Duodenal mucosa (tissue), 2 donors: ENCODE measurements at regions not wholly inside any gene's neighbourhood (a gene's known extent, or its start where the extent isn't known, plus 50 kb on each side); places are given as distances from the start of the nearest gene placed in this dataset.
"Not testable (repeated sequence)": the region's sequence is repeated elsewhere in the genome, so short reads cannot be mapped to it uniquely, and the experiment has no call there.

Experiments
- H3K27ac ChIP-seq: one replicate; pipeline ENCODE4 v1.7.0; 2013; ENCODE audit warnings: low read depth, low read length
- H3K27me3 ChIP-seq, 2 donors: one replicate each; pipeline ENCODE4 v1.7.0; 2013; ENCODE audit warnings: low read length in 2 of 2, control low read depth in 1 of 2; ENCODE audit not compliant: insufficient read depth in 2 of 2, control insufficient read depth in 1 of 2
- H3K36me3 ChIP-seq, 2 donors: one replicate each; pipeline ENCODE4 v1.7.0; 2013; ENCODE audit warnings: low read length in 2 of 2, control low read depth in 1 of 2; ENCODE audit not compliant: insufficient read depth in 2 of 2, control insufficient read depth in 1 of 2
- H3K4me1 ChIP-seq, 2 donors: one replicate each; pipeline ENCODE4 v1.7.0; 2013; ENCODE audit warnings: low read length in 2 of 2, control low read depth in 1 of 2; ENCODE audit not compliant: insufficient read depth in 2 of 2, control insufficient read depth in 1 of 2
- H3K4me3 ChIP-seq, 2 donors: one replicate each; pipeline ENCODE4 v1.7.0; 2013; ENCODE audit warnings: low read length in 2 of 2, low read depth in 1 of 2
- H3K9ac ChIP-seq, 2 donors: one replicate each; pipeline ENCODE4 v1.7.0; 2013; ENCODE audit warnings: low read length in 2 of 2, low read depth in 1 of 2
- H3K9me3 ChIP-seq, 2 donors: one replicate each; pipeline ENCODE4 v1.7.0; 2013; ENCODE audit warnings: low read length in 2 of 2, control low read depth in 1 of 2; ENCODE audit not compliant: control insufficient read depth in 1 of 2

DNA sequence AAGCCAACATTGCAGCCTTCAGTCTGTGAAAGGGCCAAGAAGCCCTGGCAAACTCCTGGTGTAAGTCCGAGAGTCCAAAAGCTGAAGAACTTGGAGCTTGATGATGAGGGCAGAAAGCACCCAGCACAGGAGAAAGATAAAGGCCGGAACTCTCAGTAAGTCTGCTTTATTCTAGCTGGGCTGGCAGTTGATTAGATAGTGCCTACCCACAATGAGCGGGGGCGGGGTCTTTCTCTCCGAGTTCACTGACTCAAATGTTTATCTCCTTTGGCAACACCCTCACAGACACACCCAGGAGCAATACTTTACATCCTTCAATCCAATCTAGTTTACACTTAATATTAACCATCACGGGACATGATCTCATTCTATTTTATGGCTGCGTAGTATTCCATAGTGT lies 1317.1 kb downstream of the SLITRK1 start:
- Histone ChIP-seq H3K4me3 (no peak overlapping the region), H3K27me3 (no peaks in the 10 kb centered on the region), H3K4me1 (no peaks in the 10 kb centered on the region), H3K9me3 (peaks cover 8 to 16% of the 10 kb centered on the region in 2 donors), H3K36me3 (no peaks in the 10 kb centered on the region), H3K9ac (no peak overlapping the region), H3K27ac (no peak overlapping the region)

DNA sequence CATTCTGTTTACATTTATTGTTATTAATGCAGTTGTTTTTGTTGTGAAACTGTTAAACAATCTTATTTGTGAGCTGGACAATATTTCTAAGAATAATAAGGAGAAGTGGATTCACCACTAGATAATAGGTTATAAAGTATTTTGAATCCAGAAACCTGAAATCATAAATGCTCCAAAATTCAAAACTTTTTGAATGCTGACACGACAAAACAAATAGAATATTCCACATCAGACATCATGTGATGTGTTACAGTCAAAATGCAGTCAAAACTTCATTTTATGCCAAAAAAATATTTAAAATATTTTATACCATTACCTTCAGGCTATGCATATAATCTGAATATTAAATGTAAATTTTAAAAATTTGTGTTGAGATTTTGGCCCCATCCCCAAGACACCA lies 1321.4 kb downstream of the SLITRK1 start:
- Histone ChIP-seq H3K4me1 (no peaks in the 10 kb centered on the region), H3K9me3 (peaks cover 0 to 5% of the 10 kb centered on the region in 2 donors), H3K27me3 (no peaks in the 10 kb centered on the region), H3K4me3 (no peak overlapping the region), H3K36me3 (no peaks in the 10 kb centered on the region), H3K27ac (no peak overlapping the region), H3K9ac (no peak overlapping the region)

DNA sequence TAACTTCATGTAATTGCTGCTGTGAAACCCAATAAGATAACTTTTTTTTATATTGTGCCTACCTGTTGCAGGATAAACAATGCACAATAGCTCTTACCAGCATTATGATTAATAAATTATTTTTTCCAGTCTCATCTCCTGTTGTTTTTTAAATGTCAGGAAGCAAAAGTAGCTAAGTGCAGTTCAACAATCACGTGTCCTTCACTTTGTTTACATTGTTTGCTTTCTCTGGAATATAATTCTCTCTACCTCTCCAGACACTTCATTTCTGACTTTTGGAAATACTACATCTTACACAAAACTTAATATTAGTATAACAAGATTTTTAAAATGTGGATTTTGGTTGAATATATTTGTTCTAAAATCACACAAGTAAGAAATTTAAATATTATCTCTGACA lies 1359.4 kb downstream of the SLITRK1 start:
- Histone ChIP-seq H3K27me3 (no peaks in the 10 kb centered on the region), H3K27ac (no peak overlapping the region), H3K9ac (no peak overlapping the region), H3K36me3 (no peaks in the 10 kb centered on the region), H3K4me1 (no peaks in the 10 kb centered on the region), H3K9me3 (peaks cover 0 to 2% of the 10 kb centered on the region in 2 donors), H3K4me3 (no peak overlapping the region)

DNA sequence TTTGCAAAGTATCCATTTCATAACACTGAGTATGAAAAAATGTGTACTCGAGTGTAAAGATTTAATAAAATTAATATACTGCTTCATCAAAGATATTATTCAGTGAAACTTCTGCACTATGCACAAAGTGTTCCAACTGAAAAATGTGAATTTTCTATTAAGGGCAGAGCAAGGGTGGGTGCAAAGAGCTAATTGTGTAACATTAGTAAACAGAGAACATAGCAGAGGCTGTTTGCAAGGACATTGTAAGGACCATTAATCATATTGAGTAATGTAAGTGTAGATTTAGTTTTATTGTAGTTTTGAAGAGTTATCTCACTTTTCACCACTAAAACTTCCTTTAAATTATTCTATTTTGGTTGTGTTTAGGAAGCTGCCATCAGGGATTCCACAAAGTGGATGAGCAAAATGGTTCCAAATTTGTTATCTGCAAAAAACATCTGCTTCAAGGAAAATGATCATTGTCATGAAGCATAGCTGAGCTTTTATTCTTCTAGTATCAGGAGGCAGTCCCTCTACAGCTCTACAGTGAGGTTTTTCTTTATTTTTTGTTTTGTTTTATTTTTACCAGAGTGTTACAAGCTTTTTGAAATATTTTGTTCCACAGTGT lies 1375.4 kb downstream of the SLITRK1 start:
- H3K36me3 ChIP-seq = no peaks in the 10 kb centered on the region
- no peak overlapping the region for H3K27ac ChIP-seq
- no peaks in the 10 kb centered on the region for H3K4me1 ChIP-seq
- H3K9ac ChIP-seq = no peak overlapping the region
- no peaks in the 10 kb centered on the region for H3K27me3 ChIP-seq
- no peak overlapping the region for H3K4me3 ChIP-seq
- H3K9me3 ChIP-seq = no peaks in the 10 kb centered on the region

DNA sequence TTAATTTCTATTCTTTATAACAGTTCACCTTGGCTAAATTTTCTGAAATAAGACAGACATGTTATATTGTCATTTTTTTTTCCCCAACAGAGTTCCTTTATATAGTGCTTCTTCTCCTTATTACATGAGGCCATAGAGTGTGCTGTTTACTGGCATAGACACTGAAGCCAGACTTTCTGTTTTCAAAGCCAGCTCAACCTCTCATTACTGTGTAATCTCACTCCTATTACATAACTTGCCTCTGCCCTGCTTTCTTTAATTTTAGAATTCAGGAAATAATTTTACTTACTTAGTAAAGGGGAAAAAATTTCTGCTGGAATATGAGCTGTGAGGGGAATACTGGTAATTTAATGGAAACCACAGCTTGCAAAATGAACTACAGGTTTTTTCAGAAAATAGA lies 1380.4 kb downstream of the SLITRK1 start:
- no peaks in the 10 kb centered on the region for H3K36me3 ChIP-seq
- no peaks in the 10 kb centered on the region for H3K4me1 ChIP-seq
- H3K27me3 ChIP-seq = no peaks in the 10 kb centered on the region
- H3K4me3 ChIP-seq = no peak overlapping the region
- no peaks in the 10 kb centered on the region for H3K9me3 ChIP-seq
- no peak overlapping the region for H3K27ac ChIP-seq
- no peak overlapping the region for H3K9ac ChIP-seq

DNA sequence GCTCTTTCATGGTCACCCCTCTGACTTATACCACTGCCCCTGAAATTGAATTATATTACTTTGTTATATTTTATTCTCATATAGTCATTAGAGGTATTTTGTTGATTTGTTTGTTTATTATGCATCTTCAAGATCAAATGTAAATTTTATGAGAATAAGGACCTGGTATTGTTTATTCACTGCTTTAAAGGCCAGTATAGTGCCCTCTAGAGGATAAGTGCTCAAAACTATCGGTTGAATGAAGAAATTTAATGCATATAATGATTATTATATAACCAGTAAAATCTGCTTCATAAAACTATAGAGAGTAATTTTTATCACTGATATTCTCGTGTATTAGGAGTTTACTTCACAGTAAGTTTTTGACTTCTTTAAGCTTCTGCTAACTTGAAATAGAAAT lies 1401.9 kb downstream of the SLITRK1 start:
- H3K9ac ChIP-seq = no peak overlapping the region
- no peaks in the 10 kb centered on the region for H3K27me3 ChIP-seq
- H3K9me3 ChIP-seq = peaks cover 0 to 4% of the 10 kb centered on the region in 2 donors
- no peaks in the 10 kb centered on the region for H3K36me3 ChIP-seq
- H3K4me3 ChIP-seq = no peak overlapping the region
- no peaks in the 10 kb centered on the region for H3K4me1 ChIP-seq
- no peak overlapping the region for H3K27ac ChIP-seq

DNA sequence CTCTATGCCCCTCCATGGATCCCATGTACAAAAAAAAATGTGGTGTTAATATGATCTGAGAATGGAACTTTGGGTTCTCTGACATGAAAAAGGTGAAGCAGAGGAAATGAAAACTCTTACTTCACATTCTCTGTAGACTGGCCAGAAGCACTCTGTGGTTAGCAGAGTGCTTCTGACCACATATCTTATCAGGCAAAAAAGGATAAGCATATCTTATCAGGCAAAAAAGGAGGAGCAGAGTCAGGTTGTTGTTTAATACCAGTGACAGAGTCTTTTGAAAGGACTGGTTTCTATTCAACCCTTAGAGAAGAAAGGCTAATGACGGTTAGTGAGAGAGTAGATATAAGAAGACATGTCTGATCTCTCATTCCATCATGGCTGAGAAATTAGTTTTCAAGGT lies 1404.8 kb downstream of the SLITRK1 start:
- no peaks in the 10 kb centered on the region for H3K27me3 ChIP-seq
- no peak overlapping the region for H3K4me3 ChIP-seq
- H3K27ac ChIP-seq = no peak overlapping the region
- no peak overlapping the region for H3K9ac ChIP-seq
- H3K4me1 ChIP-seq = no peaks in the 10 kb centered on the region
- peaks cover 0 to 4% of the 10 kb centered on the region in 2 donors for H3K9me3 ChIP-seq
- no peaks in the 10 kb centered on the region for H3K36me3 ChIP-seq

DNA sequence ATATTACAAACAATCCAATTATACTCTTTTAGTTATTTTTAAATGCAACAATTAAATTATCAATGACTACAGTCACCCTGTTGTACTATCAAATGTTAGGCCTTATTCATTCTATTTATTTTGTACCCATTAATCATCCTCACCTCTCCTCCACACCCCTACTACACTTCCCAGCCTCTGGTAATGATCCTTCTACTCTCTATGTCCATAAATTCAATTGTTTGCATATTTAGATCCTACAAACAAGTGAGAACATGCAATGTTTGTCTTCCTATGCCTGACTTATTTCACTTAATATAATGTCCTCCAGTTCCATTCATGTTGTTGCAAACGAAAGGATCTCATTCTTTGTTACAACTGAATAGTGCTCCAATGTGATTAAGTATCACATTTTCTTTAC lies 1414.6 kb downstream of the SLITRK1 start:
- Histone ChIP-seq H3K4me3 (no peak overlapping the region), H3K27me3 (no peaks in the 10 kb centered on the region), H3K4me1 (no peaks in the 10 kb centered on the region), H3K9ac (no peak overlapping the region), H3K27ac (no peak overlapping the region), H3K9me3 (peaks cover 0 to 4% of the 10 kb centered on the region in 2 donors), H3K36me3 (no peaks in the 10 kb centered on the region)

DNA sequence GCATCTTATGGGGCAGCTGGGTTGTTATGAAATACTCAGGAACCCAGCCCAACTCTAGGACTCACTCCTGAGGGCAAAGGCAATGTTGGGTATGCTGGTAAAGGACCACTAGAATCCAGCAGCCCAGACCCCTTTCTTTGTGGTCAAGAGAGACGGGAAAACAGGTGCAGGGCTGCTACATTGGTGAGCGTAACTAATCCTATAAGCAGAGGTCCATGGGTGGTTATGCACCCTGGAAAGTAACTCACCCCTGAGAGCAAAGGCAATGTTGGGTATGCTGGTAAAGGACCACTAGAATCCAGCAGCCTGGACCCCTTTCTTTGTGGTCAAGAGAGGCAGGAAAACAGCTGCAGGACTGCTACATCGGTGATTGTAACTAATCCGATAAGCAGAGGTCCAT lies 1422.7 kb downstream of the SLITRK1 start:
- H3K9me3 ChIP-seq, H3K4me3 ChIP-seq, H3K27ac ChIP-seq: not testable (repeated sequence)

DNA sequence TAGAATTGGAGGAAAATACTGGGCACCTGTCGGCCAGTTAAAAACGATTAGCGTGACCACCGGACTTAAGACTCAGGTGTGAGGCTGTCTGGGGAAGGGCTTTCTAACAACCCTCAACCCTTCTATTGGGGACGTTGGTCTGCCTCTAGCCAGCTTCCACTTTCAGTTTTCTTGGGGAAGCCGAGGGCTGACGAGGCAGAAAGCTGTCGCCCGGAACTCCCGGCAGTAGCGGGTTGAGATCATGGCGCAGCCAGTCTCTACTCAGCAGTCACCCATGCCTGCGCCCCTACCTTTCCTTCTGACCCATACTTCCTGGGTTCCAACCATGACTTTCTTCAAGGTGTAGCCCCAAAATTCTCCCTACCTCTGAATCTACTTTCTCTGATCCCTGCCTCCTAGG lies 1424.1 kb downstream of the SLITRK1 start:
- Histone ChIP-seq H3K9me3 (no peaks in the 10 kb centered on the region), H3K27me3 (no peaks in the 10 kb centered on the region), H3K36me3 (no peaks in the 10 kb centered on the region), H3K4me3 (no peak overlapping the region), H3K27ac (no peak overlapping the region), H3K4me1 (no peaks in the 10 kb centered on the region), H3K9ac (no peak overlapping the region)

More for the DNA sequence above, 1422.7 kb downstream of the SLITRK1 start:
- not testable (repeated sequence) for H3K36me3 ChIP-seq, H3K27me3 ChIP-seq, H3K9ac ChIP-seq, H3K4me1 ChIP-seq

DNA sequence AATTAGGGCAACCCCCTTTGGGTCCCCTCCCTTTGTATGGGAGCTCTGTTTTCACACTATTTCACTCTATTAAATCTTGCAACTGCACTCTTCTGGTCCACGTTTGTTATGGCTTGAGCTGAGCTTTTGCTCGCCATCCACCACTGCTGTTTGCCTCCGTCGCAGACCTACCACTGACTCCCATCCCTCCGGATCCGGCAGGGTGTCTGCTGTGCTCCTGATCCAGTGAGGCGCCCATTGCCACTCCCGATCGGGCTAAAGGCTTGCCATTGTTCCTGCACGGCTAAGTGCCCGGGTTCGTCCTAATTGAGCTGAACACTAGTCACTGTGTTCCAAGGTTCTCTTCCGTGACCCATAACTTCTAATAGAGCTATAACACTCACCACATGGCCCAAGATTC lies 1424.7 kb downstream of the SLITRK1 start:
- H3K4me1 ChIP-seq = not testable (repeated sequence)

More for the DNA sequence above, 1424.7 kb downstream of the SLITRK1 start:
- not testable (repeated sequence) for H3K9me3 ChIP-seq, H3K4me3 ChIP-seq, H3K9ac ChIP-seq, H3K27me3 ChIP-seq, H3K27ac ChIP-seq, H3K36me3 ChIP-seq
